ENCODE measurements at regions not wholly inside any gene's neighbourhood (a gene's known extent, or its start where the extent isn't known, plus 50 kb on each side); places are given as distances from the start of the nearest gene placed in this dataset.

DNA sequence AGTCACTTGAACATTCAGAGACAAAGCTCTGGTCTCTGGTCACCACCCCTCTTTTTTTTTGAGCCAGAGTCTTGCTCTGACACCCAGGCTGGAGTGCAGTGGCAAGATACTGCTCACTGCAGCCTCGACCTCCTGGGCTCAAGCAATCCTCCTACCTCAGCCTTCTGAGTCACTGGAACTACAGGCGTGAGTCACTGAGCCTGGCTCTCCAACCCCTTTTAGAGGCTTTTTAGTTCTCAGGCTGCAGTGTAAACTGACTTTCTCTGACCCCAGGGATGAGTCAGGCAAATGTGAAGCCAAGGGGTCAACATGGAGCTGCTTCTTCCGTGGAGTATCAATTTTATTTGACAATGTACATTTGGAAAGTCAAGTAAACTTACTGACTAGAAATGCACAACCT is 229.2 kb downstream of the PTTG2 start:
- DNase-seq (ENCODE audit: low read depth): peak; percentile 96

DNA sequence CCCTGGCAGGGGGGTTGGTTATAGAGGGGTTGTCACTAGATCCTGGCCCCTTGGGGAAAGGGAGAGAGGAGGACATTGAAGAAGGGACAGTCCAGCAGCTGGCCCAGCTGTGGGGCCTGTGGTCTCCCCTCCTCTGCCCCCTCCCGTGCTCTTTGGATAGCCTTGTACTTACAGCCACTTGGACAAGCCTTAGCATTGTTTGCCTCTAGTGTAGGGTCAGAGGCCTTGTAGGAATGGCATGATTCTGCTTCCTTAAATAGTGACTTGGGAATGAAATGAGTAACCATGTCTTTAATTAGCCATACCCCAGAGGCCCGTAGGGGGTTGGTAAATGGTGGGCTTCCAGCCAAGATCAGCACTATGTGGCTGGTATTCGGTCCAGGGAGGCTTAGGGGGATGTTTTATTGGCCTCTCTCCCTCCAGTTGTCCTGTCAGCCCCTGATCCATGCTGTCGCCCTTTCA is 230.6 kb downstream of the PTTG2 start:
- peak; percentile 67 for DNase-seq (ENCODE audit: low read depth)

DNA sequence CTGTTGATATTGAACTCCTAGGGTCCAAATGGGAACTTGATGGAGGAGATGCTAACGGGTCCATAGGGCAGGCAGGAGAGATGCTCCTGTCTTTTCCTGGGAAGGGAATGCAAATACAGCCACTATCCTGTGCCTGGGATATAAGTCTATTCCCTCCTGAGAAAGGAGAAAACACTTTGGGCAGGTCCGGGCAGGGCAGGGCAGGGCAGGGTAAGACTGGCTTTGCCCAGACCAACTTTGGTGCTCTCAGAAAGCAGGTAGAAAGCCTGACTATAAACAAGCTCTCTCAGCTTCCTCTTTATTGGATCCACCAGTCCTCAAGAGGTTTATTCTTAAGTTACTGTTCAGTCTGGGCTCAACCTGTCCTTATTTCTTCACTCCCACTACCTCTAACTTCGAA is 232.3 kb downstream of the PTTG2 start:
- DNase-seq (ENCODE audit: low read depth): no peak

DNA sequence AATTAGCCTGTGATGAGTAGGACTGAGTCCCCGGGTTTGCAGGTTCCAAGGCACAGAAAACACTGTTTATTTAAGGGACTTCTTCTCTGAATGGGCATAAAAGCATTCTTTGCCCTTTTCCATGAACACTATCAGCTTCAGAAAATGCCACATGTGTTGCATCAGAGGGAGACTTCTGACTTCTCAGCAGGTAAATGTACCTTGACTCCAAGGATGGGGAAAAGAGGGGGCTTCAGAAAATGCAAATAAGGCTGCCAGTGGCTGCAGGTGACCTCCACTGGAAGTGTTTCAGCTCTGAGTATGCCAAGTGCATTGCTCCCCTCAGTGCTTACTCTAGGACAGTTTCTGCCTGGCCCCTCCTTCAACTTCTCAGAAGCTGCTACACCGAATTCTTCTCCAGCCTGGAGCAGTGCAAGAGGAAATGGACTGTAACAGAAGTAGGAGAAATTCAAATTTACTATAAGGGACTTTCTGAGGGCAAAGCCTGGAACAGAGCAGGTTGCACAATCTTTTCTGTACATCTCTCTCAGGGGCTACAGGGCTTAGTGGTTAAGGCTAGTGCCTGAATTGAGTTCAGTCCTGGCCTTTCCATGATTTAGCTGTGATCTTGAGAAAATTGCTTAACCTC is 233.2 kb downstream of the PTTG2 start:
- no peak for DNase-seq (ENCODE audit: low read depth)

DNA sequence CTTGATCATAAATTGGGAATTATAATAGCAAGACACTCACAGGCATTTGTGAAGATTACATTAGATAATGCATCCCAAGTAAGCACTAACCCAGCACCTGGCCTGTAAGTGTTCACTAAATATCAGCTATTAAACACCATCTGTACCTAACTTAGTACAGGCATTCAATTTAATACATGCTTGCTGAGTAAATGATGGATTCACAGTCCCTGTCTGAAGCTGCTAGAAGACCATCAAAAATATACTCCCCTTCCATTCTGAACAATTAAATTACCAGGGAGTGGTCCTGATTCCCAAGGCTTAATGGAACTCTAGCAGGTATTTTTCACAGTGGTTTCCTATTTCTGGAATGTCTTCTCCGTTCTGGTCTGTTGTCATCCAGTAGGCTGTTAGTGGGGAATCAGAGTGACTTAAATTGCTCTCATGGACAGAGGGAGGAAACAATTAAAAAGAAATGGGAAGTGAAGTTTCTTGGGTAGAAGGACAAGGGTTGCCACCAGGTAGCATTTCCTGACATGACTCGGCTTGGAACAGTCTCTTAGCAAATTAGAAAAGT is 233.9 kb downstream of the PTTG2 start:
- DNase-seq (ENCODE audit: low read depth): no peak

DNA sequence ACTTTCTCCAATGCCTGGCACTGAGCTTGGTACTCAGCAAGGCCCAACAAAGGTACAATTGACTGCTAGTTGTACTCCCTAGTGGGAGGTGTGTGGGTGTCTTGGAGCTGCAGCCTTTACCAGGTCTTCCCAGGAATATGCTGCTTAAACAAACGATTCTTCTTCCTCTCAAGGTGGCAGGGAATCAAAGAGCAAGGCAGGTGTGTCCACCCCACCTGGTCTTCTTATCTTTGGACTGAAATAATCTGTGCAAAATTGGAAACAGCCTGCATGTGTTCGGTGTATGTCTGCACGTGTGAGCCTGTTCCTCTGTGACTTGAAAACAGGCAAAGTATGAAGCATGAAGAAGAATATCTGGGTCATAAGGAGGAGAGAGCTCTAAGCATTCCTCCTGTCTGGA is 235.3 kb downstream of the PTTG2 start:
- DNase-seq (ENCODE audit: low read depth): no peak

DNA sequence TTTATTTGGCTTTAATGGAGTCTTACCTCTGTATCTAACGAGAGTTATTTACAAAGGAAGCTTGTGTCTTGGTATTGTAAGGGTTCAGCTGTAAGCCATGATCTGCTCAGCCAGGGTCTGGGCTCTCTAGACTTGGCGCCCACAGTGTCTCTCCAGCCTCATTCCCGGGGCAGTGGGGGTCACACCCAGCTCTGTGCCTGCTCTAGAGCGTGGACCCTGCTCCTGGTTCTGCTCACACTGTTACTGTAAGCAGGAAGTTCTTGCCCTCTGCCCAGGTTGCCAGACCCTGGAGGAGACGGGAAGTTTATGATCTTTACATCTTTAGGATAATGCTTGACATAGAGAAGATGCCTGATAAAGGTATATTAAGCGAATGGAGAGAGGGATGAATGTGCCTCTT is 235.7 kb downstream of the PTTG2 start:
- no peak for DNase-seq (ENCODE audit: low read depth)

DNA sequence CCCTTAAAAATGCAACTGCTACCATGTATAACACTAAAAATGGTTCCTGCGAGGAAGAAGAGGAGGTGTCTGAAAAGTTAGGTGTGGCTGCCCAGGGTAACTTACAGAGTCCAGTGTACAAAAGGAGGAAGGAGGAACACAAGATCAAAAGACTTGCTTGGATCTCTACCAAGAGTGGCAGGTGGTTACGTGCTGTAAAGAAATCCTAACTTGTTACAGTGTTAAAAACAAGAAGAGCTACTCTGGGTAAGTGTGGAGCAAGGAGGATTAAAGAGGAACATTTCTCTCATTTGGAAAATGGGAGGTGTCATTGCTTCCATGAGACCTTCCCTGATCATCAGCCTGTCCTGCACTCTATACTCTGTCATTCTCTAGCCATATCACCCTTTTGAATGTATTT is 242.0 kb downstream of the PTTG2 start:
- no peak for DNase-seq (ENCODE audit: low read depth)

DNA sequence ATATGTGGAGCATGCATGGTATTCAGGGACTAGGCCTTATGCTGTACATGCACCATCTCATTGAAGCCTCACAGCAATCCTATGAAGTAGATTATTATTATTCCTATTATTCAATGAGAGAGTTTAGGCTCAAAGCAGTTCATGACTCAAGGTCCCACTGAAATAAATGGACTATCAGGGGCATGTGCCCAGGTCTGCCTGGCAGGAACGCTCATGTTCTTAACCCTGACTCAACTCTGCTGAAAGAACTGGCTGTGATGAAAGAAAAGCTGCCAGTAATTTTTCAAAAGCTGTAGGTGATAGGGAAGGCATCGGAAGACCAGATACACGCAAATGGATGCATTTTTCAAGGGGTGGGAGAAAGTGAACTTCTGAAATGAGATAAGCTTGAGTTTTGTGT is 243.4 kb downstream of the PTTG2 start:
- no peak for DNase-seq (ENCODE audit: low read depth)

DNA sequence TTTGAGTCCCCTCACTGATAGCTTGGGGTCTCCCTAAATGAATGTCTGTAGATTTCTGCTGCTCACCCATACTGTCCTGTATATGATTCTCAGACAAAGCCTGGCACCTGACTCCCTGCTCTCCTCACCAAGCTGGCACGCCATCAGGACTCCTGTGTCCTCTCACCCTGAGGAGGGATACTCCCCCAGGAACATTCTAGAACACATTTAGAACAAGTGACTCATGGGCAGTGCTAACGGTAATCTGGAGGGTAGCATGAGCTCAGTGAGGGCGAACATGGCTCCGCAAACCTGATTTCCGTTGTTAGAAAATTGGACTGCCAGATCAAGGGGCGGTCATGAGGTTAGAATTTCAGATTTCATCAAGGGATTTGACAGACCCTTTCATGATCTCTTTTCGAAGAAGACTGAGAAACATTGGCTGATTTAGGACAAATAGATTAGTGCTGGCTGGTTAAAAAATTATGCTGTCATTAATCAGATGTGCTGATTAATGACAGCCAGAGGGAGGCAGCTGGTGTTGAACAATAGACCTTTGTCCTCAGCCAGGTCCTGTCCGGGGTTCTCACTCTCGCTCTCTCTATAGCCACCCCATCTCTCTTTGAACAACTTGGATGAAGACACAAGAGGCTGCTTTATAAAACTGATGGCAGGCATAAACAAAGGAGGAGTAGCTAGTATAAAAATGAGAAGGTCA is 244.3 kb downstream of the PTTG2 start:
- no peak for DNase-seq (ENCODE audit: low read depth)

DNA sequence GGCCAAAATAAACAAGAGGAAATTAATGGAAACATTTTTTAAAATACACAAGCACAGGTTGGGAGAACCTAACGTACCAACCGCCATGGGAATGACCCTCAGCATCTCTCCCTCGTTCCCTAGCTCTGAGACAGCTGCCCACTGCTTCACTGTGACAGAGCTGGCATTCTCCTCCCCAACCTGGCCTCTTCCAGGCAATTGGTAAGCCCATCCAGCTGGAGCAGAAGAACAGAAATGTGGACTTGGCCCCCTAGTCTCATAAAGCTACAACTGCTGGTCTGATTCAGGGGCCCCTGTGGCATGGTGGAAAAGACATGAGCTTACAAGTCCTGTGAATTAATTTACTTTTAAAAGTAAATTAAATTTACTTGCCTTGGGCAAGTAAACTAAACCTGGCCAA is 245.1 kb downstream of the PTTG2 start:
- no peak for DNase-seq (ENCODE audit: low read depth)

DNA sequence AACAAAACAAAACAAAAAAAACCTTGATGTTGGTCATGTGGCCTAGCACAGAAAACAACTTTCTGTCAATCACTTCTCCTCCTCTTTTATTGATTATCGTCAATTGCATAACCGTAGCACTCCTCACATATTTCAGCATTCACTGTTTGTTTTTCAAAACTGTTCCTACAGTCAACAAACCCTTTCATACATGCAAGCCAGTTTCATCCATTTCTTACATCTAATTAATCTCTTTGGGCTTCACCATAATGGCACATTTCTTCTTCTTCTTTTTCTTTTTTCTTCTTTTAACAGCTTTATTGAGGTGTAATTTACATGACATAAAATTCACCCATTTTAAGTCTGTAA is 246.9 kb downstream of the PTTG2 start:
- no peak for DNase-seq (ENCODE audit: low read depth)

DNA sequence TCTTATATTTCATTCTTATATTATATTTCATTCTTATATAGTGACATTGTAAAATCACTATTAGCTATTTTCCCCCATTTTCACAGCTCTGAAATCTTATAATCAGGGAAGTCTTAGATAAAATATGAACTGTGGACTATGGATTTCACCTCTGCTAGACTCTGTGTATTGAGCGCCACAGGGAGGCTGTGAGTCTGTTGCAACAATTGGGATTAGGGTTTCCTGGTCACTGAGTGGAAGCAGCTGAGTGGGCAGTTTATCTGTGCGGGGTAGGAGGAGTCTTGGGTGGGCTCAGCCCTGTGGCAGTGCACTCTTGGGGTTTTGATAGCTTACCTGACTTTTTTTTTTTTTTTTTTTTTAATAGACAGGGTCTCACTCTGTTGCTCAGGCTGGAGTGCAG is 249.5 kb downstream of the PTTG2 start:
- no peak for DNase-seq (ENCODE audit: low read depth)

DNA sequence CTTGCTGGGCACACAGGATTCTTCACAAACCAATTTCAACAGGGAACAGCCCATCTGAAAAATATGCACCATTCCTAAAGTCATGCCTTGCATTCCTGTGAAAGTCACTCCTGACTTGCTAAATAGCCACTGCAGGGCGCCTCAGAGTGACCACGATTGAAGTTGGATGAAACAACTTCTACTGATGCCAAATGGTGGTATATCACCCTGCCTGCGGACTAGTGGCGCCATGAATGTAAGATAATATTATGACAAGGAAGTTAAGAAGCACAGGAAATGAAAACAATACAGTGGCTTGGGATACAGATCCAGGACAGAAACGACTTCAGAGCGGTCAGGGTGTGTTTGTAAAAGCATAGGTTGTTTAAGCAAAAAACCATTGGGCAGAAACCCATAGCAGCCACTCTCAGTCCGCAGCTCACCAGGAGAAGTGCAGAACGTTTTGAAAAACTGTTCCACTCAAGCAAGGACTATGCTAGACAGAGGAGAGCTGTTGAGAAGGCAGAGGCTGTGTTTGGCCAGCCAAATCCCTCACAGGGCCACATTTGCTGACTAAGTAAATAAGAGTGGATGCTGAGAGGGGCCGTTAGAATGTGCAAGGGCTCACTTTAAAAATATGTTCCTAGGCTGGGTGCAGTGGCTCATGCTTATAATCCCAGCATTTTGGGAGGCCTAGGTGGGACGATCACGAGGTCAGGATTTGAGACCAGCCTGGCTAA is 250.4 kb downstream of the PTTG2 start:
- no peak for DNase-seq (ENCODE audit: low read depth)

DNA sequence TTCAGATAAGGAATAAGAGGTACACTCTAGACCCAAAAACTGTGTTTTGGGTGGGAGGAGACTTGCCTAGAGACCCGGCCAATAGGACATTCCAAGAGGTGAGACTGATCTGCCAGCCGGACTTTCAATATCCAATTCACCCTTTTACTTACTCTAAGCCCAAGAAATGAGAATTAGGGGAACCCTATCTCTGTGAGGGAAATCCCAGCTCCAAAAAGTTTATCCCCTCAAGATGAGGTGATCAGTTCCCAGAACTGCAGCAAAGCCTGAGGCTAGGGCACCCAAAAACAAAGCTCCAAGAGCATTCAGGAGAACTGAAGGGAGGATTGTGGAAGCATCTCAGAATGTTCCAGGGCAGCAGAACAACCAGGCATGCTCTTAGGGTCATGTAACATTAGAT is 251.7 kb downstream of the PTTG2 start:
- no peak for DNase-seq (ENCODE audit: low read depth)

DNA sequence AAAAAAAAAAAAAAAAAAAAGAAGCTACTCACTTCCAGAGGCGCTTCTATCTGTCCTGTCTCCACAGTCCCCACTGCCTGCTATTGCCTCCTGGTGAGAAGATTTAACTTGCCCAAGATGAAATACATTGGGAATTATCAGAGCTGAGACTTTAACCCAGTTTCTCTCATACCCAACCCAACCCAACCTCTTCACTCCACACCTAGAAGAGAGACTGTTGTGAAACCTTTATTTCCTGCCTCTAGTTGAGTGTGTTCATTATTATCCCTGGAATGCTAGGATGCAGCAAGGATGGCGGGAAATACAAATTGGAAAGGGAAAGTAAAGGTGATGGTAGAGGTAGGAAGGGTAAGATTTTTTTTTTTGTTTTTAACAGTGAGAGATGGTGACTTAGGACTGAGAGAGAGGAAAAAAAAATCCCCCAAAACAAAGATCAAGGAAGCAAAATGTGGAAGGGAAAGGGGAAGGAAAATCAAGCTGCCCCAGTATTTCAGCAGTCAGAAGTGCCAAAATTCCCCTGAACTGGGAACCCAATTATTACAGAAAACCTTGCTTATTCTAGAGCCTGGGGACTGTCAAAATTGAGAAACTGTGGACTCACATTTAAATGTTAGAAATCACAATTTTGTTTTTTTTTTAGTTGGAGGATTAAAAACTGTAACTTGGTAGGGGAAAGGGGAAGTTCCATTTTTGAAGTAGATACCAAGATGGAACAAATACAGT is 253.0 kb downstream of the PTTG2 start:
- DNase-seq (ENCODE audit: low read depth): no peak

DNA sequence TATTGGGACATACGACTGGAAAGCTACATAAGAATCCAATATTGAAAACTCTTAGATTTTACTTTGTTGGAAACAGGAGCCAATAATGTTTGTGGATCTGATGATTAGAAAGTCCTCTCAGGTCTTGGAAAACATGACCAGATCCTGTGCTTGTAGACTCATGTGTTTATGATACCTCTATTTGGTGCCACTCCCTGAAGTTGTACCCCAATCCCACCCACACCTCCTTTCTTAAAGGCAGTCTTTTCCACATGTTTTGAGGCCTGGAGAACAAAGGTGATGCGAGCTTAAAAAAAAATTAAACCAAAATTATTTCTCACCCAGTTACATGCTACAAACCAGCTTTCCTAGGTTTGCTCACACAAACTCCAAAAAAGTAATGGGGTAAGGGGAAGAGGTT is 262.7 kb downstream of the PTTG2 start:
- DNase-seq (ENCODE audit: low read depth): no peak

DNA sequence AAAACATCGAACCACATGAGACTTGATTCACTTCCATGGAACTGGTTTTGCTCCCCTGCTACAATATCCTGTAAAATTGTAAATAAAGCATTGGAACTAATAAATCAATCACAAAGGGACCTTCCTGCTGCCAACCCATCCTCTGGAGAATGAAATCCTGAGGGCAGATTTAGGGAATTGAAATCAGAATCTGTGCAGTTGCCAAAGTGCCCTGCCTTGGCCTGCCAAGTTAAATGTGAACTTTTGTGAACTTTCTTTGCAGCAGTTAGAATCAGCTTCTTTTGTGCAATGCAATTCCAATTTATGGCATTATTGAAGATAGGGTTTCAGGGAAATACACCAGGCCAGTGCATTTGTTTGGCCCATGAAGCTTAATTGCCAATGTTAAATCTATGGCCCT is 263.1 kb downstream of the PTTG2 start:
- DNase-seq (ENCODE audit: low read depth): no peak

DNA sequence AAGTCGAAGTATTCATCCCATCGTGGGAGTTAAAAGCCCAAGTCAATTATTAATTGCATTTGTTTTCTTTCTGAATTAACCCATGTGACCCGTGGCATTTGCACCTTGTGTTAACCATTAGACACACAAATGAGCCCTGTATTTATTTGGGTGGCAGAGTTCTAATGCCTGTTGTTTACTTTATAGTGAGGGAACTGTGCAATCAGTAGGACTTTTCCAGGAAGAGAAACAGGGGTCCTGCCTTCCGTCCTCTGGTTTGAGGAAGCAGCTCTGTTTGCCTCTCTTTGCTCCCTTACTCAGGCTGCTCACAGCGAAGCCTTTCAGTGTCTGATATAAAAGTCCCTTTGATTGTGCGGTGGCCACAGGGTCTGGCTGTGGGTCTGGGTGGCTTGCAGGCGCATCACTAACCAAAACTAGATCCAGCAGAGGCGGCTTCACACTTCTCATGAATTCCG is 263.6 kb downstream of the PTTG2 start:
- DNase-seq (ENCODE audit: low read depth): no peak

DNA sequence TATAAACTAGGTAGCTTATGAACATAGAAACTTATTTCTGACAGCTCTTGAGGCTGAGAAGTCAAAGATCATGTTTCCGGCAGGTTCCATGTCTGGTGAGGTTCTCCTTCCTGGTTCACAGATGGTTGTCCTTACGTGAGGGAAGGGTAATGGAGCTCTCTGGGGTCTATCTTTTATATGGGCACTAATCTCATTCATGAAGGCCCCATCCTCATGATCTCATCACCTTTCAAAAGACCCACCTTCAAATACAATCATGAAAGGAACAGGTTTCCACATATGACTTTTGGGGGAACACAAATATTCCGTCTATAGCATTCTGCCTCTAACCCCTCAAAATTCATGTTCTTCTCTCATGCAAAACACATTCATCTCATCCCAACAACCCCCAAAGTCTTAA is 264.7 kb downstream of the PTTG2 start:
- no peak for DNase-seq (ENCODE audit: low read depth)

DNA sequence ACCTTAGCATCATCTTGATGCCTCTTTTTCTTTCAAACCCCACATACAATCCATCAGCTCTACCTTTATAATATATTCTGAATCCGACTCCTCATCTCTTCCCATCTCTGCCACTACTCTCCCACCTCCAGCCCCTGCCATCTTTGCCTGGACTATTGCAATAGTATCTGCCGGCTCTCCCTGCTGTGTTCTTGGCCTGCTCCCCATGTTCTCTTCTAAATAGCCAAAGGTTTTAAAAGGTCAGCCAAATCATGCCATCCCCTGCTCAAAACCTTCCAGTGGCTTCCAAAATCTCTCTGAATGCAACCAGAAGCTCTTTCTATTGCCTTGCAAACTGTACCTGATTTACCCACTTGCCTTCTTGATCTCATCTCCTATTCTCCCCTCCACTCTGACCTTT is 266.0 kb downstream of the PTTG2 start:
- DNase-seq (ENCODE audit: low read depth): no peak

DNA sequence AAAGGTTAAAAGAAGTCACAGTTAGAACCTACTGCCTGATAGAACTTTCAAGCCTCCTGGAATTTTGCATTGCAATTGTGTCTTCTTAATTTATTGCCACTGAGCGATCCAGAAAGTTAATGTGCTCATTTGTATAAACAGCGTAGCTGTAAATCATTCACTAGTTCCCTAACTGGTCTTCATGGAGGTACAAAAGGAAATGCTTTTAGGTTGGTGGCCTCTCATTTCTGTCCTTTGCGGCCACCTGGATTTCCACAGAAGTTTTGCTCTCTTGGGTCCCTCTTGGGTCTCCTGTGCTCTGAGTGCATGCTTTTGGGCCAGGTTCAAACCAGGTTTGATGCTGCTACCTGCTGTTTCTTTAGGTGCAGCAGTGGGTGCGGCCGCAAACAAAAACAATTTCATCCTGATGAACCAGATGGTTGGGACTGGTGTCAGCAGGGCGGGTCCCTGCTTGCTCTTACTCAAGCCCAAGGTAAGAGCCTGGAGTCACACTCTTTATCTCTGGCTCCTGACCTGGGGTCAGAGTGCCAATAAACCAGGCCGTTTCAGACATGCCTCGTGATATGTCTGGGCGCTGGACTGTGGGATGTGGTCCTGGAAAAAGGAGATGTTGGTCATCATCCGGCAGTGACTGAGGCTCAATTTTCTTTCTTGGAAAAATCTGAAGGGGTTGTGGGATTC is 270.1 kb downstream of the PTTG2 start:
- no peak for DNase-seq (ENCODE audit: low read depth)

Data from ELR (cell line).